Jurkat, Clone E6-1 (cell line): ENCODE measurements at regions not wholly inside any gene's neighbourhood (a gene's known extent, or its start where the extent isn't known, plus 50 kb on each side); places are given as distances from the start of the nearest gene placed in this dataset.

Source experiments
- DNase-seq: peaks from one replicate; pipeline ENCODE4 v3.0.0-alpha.2; 2011; ENCODE audit warnings: low read depth, low spot score
- H3K4me3 ChIP-seq: 2 replicates; pipeline ENCODE4 v1.5.1; 2011; ENCODE audit warnings: mild to moderate bottlenecking, low read length, control low read depth, moderate library complexity

DNA sequence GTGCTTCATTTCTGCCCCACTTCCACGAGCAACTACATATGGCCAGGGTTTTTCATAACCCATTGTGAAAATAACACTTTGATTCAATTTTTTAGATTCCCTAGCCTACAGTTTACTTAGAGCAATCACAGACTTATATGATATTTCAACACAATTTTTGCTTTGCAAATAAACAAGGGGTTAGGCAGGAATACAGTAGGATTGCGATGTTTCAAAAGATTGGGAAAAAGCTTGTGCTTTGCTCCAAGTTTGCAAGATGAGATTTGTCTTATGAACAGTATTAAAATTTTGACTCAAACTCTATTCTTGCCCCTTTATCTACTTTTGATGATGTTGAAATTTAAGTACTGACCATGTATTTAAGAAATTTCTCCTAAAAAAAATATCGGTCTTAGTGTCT, 814.5 kb upstream of the PIK3C3 start:
- H3K4me3 ChIP-seq, result no peak overlapping the region
- no peak for DNase-seq

GRCh38 chr18:41135146-41135545, 819.9 kb upstream of the PIK3C3 start:
- H3K4me3 ChIP-seq, result no peak overlapping the region
- no peak for DNase-seq

DNA sequence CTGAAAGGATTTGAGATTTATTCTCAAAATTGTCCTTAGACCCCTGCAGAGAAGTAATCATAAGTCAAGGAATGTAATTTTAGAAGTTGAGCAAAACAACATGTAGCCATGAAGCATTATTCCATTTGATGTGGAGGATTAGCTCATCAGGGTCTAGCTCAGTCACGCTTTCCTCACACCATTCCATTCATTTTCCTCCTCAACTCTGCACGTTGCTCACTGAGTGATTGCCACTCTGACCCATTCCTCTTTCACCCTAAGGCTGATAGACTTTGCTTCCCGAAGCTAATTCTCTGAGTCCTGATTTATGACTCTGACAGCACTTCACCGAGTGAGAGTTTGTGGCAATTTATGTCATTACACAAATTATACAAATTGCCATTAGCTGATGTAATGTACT, 820.6 kb upstream of the PIK3C3 start:
- no peak overlapping the region for H3K4me3 ChIP-seq
- DNase-seq, result no peak

- DNase-seq, result no peak
- H3K4me3 ChIP-seq, result no peak overlapping the region
Observed at GRCh38 chr18:41131050-41131449, 824.0 kb upstream of the PIK3C3 start.

DNA sequence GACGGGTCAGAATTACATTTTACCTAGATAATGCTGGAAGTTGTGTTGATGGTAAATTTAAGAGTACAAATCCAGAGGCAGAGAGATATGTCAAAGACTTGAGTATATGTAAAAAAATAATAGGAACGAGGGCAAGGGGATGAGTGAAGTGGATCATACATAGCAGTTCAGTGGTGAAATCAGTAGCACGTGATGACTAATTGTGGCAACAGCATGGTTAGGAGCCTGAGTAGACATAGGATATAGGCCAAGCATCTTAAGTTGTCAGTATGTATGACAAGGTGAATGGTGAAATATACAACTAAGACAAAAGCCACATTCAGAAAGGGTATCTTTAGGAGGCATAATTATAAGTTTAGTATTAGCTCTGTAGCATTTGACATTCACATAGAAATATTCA, 826.5 kb upstream of the PIK3C3 start:
- no peak for DNase-seq
- H3K4me3 ChIP-seq, result no peak overlapping the region

DNA sequence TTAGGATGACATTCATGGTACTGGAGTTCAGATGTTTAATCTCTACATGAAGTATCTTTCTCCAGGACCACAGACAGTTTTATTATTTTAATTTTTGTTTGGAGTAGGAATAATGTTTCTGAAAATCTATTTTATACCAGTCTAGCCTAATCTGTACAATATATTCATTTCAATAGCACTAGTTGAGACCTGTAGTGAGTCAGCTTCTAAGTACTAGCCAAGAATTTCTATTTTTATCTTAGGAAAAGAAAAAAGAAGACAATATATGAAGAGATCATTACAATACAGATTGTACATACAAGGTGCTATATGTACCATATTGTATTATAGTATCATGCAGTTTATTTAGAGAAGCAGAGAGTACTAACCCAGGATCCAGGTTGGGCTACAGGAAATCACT, 826.9 kb upstream of the PIK3C3 start:
- DNase-seq, result no peak

DNA sequence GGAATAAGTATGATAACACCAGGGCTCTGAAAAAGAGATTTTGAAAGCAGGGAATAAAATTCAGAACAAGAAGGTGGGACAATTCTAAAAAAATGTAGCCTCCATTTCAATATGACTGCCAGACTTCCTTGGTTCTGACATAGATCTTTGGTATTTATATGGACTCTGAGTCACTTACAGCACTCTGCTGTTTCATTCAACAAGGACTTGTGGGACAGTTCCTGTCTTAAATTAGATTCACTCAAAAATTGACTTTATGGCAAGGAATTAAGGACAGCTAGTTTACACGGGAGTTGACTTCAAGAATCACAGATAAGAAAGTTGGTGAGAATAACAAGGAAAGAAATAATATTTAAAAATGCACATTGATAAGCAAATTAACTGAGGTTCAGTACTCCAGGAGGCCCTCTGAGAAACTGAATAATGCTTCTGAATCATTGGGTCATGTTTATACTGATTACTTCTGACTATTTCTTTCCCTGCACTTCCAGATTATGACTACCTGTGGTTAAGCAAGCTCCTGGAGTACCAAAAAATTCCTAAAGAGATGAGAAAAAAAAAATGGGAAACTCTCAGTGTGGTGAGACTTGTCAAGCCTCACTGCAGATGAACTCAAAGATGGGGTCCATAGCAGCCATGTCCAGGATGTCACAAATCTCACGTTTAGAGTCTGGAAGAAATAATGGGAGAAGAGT, 828.3 kb upstream of the PIK3C3 start:
- no peak for DNase-seq
- H3K4me3 ChIP-seq, result no peak overlapping the region

More for the DNA sequence above, 826.9 kb upstream of the PIK3C3 start:
- no peak overlapping the region for H3K4me3 ChIP-seq

GRCh38 chr18:41121116-41121826, 833.8 kb upstream of the PIK3C3 start:
- no peak overlapping the region for H3K4me3 ChIP-seq
- no peak for DNase-seq

GRCh38 chr18:41119031-41119430, 836.0 kb upstream of the PIK3C3 start:
- no peak for DNase-seq

GRCh38 chr18:41113885-41114482, 841.0 kb upstream of the PIK3C3 start:
- no peak for DNase-seq

More at GRCh38 chr18:41119031-41119430, 836.0 kb upstream of the PIK3C3 start:
- no peak overlapping the region for H3K4me3 ChIP-seq

GRCh38 chr18:41099451-41099850, 855.6 kb upstream of the PIK3C3 start:
- H3K4me3 ChIP-seq, result no peak overlapping the region

More at GRCh38 chr18:41113885-41114482, 841.0 kb upstream of the PIK3C3 start:
- H3K4me3 ChIP-seq, result no peak overlapping the region

GRCh38 chr18:41096504-41096903, 858.5 kb upstream of the PIK3C3 start:
- H3K4me3 ChIP-seq, result no peak overlapping the region
- no peak for DNase-seq

More at GRCh38 chr18:41099451-41099850, 855.6 kb upstream of the PIK3C3 start:
- DNase-seq, result no peak

DNA sequence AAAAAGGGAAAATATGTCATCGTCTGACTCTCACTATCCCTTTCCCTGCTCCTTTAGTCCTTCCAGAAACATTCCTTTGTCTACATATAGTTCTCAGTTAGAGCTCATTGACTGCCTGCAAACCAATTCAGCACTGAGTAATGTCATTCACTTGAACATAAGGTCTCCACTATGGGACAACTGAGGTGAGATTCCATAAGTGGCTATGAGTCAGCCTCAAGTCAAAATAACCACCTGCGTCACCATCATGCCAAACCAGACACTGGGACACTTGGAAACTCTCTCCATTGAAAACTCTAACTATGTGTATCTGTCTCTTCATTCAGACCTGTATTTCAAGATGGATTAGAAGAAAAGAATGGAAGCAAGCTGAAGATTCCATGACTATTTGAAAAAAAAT, 878.0 kb upstream of the PIK3C3 start:
- no peak overlapping the region for H3K4me3 ChIP-seq

DNA sequence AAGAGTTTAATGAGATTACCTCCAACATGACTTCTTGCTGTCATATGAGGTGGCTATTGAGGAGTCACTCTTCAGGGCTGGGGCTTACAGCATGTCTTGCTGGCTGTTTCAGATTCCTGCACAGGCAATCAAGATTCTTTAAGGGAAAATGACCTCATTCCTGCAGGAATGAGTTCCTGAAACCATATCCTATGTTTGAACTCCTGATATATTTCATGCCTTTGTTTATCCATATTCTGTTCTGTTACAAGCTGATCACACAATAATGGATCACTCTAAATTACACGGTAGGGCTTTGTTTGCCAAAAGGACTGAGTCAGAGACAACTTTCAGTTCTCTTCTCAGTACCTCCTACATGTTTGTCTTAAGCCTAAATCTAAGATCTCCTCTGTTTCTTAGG, 879.8 kb upstream of the PIK3C3 start:
- no peak overlapping the region for H3K4me3 ChIP-seq
- DNase-seq, result no peak

More for the DNA sequence above, 878.0 kb upstream of the PIK3C3 start:
- no peak for DNase-seq

GRCh38 chr18:41073372-41073954, 881.6 kb upstream of the PIK3C3 start:
- DNase-seq, result no peak

DNA sequence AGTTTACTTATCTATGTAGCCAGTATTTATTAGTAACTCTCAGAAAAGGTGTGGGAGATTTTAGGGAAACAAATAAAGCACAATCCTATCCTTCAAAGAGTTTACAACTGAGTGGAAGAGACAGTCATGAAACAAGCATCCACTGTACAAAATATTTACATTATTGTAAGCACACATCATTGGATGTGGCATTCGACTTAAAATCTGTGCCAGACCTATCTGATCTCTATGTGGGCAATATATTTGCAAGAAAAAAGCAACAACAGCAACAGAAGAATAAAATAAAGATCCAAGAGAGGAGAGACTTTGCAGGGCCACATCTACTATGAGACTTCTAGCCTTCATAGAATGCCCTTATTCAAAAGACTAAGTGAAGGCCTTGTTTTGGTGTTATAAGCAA, 882.1 kb upstream of the PIK3C3 start:
- DNase-seq, result no peak
- H3K4me3 ChIP-seq, result no peak overlapping the region

More at GRCh38 chr18:41073372-41073954, 881.6 kb upstream of the PIK3C3 start:
- H3K4me3 ChIP-seq, result no peak overlapping the region

- DNase-seq, result no peak
- no peak overlapping the region for H3K4me3 ChIP-seq
Observed at GRCh38 chr18:41071826-41072225, 883.2 kb upstream of the PIK3C3 start.

- no peak overlapping the region for H3K4me3 ChIP-seq
Observed at GRCh38 chr18:41069167-41069566, 885.9 kb upstream of the PIK3C3 start.

DNA sequence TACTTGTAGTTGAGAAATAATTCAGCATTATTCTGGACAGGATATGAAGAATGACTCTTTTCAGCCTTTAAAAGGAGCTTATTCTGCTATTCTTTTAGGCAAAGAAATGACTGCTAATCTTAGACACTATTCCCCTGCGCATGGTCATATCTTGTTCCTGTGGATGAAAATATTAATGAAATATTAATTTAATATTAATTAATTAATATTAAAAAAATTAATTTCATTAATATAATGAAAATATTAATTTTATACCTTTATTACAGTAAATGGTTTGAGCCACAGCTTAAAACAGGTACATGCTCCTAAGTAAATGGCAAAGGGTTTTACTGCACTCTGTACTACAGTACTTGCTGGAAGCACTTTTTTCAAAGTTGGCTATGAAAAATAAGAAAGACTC, 890.1 kb upstream of the PIK3C3 start:
- no peak overlapping the region for H3K4me3 ChIP-seq
- DNase-seq, result no peak

More at GRCh38 chr18:41069167-41069566, 885.9 kb upstream of the PIK3C3 start:
- DNase-seq, result no peak

GRCh38 chr18:41060967-41061366, 894.1 kb upstream of the PIK3C3 start:
- DNase-seq, result no peak
- H3K4me3 ChIP-seq, result no peak overlapping the region
